GM12878 (cell line): ENCODE measurements at regions not wholly inside any gene's neighbourhood (a gene's known extent, or its start where the extent isn't known, plus 50 kb on each side); places are given as distances from the start of the nearest gene placed in this dataset.

Source experiments
- BHLHE40 ChIP-seq, 2 experiments: fragments of 450-650 bp in 1 of 2; IDR thresholded peaks; 2 replicates each; pipeline ENCODE4 v1.6.1; 2011 to 2017; ENCODE audit warnings: low read depth in 2 of 2, borderline replicate concordance in 1 of 2, improper control_type of control experiment in 1 of 2, low read length in 1 of 2, mild to moderate bottlenecking in 1 of 2
- BRCA1 ChIP-seq: IDR thresholded peaks from 2 replicates; pipeline ENCODE4 v1.6.1; 2011; ENCODE audit warnings: low read depth, low read length, improper control_type of control experiment
- CTCF ChIP-seq, 3 experiments: IDR thresholded peaks in 2 of 3; conservative IDR thresholded peaks in 1 of 3; 2 replicates each; pipeline ENCODE4 v1.5.1; 2011; ENCODE audit warnings: low read depth in 3 of 3, low read length in 3 of 3, mild to moderate bottlenecking in 3 of 3, control low read depth in 2 of 3, moderate library complexity in 2 of 3, inconsistent platforms in 1 of 3, mixed read lengths in 1 of 3; ENCODE audit not compliant: control insufficient read depth in 2 of 3, insufficient read depth in 1 of 3; ENCODE audit errors: extremely low read depth in 1 of 3
- E4F1 ChIP-seq: fragments of 450-650 bp; IDR thresholded peaks from 2 replicates; pipeline ENCODE4 v1.6.1; 2018; ENCODE audit warnings: borderline replicate concordance, mild to moderate bottlenecking; ENCODE audit not compliant: partially characterized antibody
- NFYB ChIP-seq: IDR thresholded peaks from 2 replicates; pipeline ENCODE4 v1.6.1; 2011; ENCODE audit warnings: low read depth, mild to moderate bottlenecking, low read length, improper control_type of control experiment, moderate library complexity; ENCODE audit not compliant: insufficient read depth
- ZBTB11 ChIP-seq: fragments of 450-650 bp; formaldehyde crosslinking; IDR thresholded peaks from 2 replicates; pipeline ENCODE4 v1.5.0; 2022; ENCODE audit warnings: mild to moderate bottlenecking, missing genetic modification characterization

GRCh38 chr2:8352296-8352695 is 329.6 kb upstream of the ID2 start:
- no peak for TF ChIP-seq E4F1
- TF ChIP-seq BRCA1 = no peak
- no peak for TF ChIP-seq ZBTB11 (CRISPR knock-in tag)
- no peak for TF ChIP-seq CTCF (IDR thresholded peaks at IDR 0.05 in 2 of 3, conservative IDR thresholded peaks at IDR 0.05 in 1 of 3; ENCODE audit: control insufficient read depth in 2 of 3, extremely low read depth in 1 of 3, insufficient read depth in 1 of 3, low read depth in 3 of 3, low read length in 3 of 3)
- no peak for TF ChIP-seq BHLHE40 (IDR thresholded peaks at IDR 0.05; ENCODE audit: borderline replicate concordance in 1 of 2, low read depth in 2 of 2, low read length in 1 of 2)
- no peak for TF ChIP-seq NFYB
